ENCODE measurements at regions not wholly inside any gene's neighbourhood (a gene's known extent, or its start where the extent isn't known, plus 50 kb on each side); places are given as distances from the start of the nearest gene placed in this dataset.

GRCh38 chr5:35317586-35317985 lies 87.3 kb upstream of the PRLR start:
- Histone ChIP-seq H2AK5ac (ENCODE audit: low read depth, low read length) (no peak overlapping the region), H2BK120ac (replicated peaks; ENCODE audit: low read depth, low read length) (no peak overlapping the region), H3K14ac (ENCODE audit: insufficient read length) (no peak overlapping the region), H3K4me2 (ENCODE audit: insufficient read depth in 1 of 2, low read depth in 2 of 2, low read length in 2 of 2) (no peak overlapping the region), H3K4me1 (replicated peaks in 1 of 4; ENCODE audit: control insufficient read depth in 3 of 4, insufficient read depth in 4 of 4, low read length in 3 of 4) (no peaks in the 10 kb centered on the region), H3K56ac (replicated peaks; ENCODE audit: insufficient read length, low read depth, low read length) (no peak overlapping the region), H2BK5ac (ENCODE audit: low read depth, low read length) (no peak overlapping the region), H4K91ac (replicated peaks; ENCODE audit: insufficient read length, low read length) (no peak overlapping the region), H3K36me3 (ENCODE audit: control insufficient read depth in 2 of 4, insufficient read depth in 4 of 4, low read length in 3 of 4) (no peaks in the 10 kb centered on the region), H3K23me2 (ENCODE audit: low read depth, low read length) (no peaks in the 10 kb centered on the region), H4K5ac (ENCODE audit: insufficient read length, low read depth, low read length) (no peak overlapping the region), H3K79me2 (ENCODE audit: control insufficient read depth in 1 of 2, insufficient read depth in 2 of 2, low read length in 2 of 2) (no peaks in the 10 kb centered on the region), H3K27me3 (replicated peaks in 1 of 4; ENCODE audit: control insufficient read depth in 3 of 4, extremely low read depth in 1 of 4, insufficient read depth in 3 of 4, low read length in 3 of 4) (no peaks in the 10 kb centered on the region), H2BK20ac (ENCODE audit: low read length) (no peak overlapping the region), H3K9ac (replicated peaks in 1 of 4; ENCODE audit: extremely low read depth in 1 of 4, low read depth in 3 of 4, low read length in 3 of 4) (no peak overlapping the region), H3K27ac (ENCODE audit: low read depth, low read length) (no peak overlapping the region), H3K4me3 (ENCODE audit: extremely low read depth in 1 of 4, insufficient read depth in 2 of 4, low read depth in 3 of 4, low read length in 4 of 4) (no peak overlapping the region), H4K20me1 (replicated peaks in 1 of 2; ENCODE audit: control insufficient read depth in 1 of 2, insufficient read depth in 2 of 2, low read length in 2 of 2) (no peaks in the 10 kb centered on the region), H4K8ac (ENCODE audit: extremely low read depth, insufficient read depth, low read length) (no peak overlapping the region), H3K79me1 (ENCODE audit: low read depth, low read length) (no peaks in the 10 kb centered on the region), H2BK12ac (ENCODE audit: low read depth, low read length) (no peak overlapping the region), H3K4ac (replicated peaks; ENCODE audit: insufficient read length, low read depth, low read length) (no peak overlapping the region), H3K23ac (ENCODE audit: insufficient read length) (no peak overlapping the region), H3K18ac (ENCODE audit: extremely low read depth, low read length) (no peak overlapping the region), H3K9me3 (ENCODE audit: insufficient read depth in 2 of 2, low read depth in 1 of 2, low read length in 1 of 2) (no peaks in the 10 kb centered on the region), H2BK15ac (ENCODE audit: low read length) (no peak overlapping the region), H2AFZ (ENCODE audit: low read length) (no peak overlapping the region)
- 96% methylated on average over 2 of the region's 2 CpGs; no CpG with 5 or more reads in 1 of the 2 experiments for WGBS, 2 experiments (ENCODE audit: extremely low coverage in 1 of 2, insufficient coverage in 1 of 2, insufficient read length in 1 of 2, insufficient replicate concordance in 2 of 2, low coverage in 1 of 2, low lambda C conversion rate in 2 of 2, missing lambda C conversion rate in 1 of 2)
- DNase-seq (ENCODE audit: low read depth in 1 of 2, low spot score in 2 of 2), result no peak
- CTCF ChIA-PET (ENCODE audit: partially characterized antibody), result interaction anchor here (0.6 to 1.3 kb wide), 2 partner anchors 17 to 231 kb away, joined by 3 read pairs; no protein-coding TSS in a partner anchor
- FAIRE-seq, result no peak
- POLR2A ChIA-PET (ENCODE audit: partially characterized antibody), result interaction anchor here (1.2 kb wide), 1 partner anchor 20 kb away, joined by 4 read pairs; no protein-coding TSS in a partner anchor
- TF ChIP-seq CHD1 (IDR thresholded peaks at IDR 0.05; ENCODE audit: low read depth, low read length), result no peak
- TF ChIP-seq SUZ12 (IDR thresholded peaks at IDR 0.05; ENCODE audit: low read length), result no peak
- TF ChIP-seq EZH2 (IDR thresholded peaks at IDR 0.05; ENCODE audit: low read depth, low read length, severe bottlenecking), result no peak
- no peak for TF ChIP-seq EP300 (IDR thresholded peaks at IDR 0.05; ENCODE audit: borderline replicate concordance in 1 of 2, low read depth in 2 of 2, low read length in 2 of 2)
- TF ChIP-seq TEAD4 (IDR thresholded peaks at IDR 0.05; ENCODE audit: low read depth, low read length), result no peak
- TF ChIP-seq SIN3A (conservative IDR thresholded peaks at IDR 0.05 in 1 of 2, IDR thresholded peaks at IDR 0.05 in 1 of 2; ENCODE audit: low read depth in 1 of 2, low read length in 2 of 2), result no peak
- TF ChIP-seq GTF2F1 (IDR thresholded peaks at IDR 0.05; ENCODE audit: borderline replicate concordance, low read depth, low read length), result no peak
- TF ChIP-seq SIX5 (IDR thresholded peaks at IDR 0.05; ENCODE audit: low read depth, low read length), result no peak
- TF ChIP-seq SAP30 (IDR thresholded peaks at IDR 0.05; ENCODE audit: insufficient read depth, insufficient replicate concordance, low read length), result no peak
- TF ChIP-seq TBP (IDR thresholded peaks at IDR 0.05; ENCODE audit: low read depth, low read length), result no peak
- TF ChIP-seq, protein P1, sequence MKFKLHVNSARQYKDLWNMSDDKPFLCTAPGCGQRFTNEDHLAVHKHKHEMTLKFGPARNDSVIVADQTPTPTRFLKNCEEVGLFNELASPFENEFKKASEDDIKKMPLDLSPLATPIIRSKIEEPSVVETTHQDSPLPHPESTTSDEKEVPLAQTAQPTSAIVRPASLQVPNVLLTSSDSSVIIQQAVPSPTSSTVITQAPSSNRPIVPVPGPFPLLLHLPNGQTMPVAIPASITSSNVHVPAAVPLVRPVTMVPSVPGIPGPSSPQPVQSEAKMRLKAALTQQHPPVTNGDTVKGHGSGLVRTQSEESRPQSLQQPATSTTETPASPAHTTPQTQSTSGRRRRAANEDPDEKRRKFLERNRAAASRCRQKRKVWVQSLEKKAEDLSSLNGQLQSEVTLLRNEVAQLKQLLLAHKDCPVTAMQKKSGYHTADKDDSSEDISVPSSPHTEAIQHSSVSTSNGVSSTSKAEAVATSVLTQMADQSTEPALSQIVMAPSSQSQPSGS (IDR thresholded peaks at IDR 0.05; ENCODE audit: low read length), result no peak
- no peak for TF ChIP-seq TCF12 (IDR thresholded peaks at IDR 0.05; ENCODE audit: low read depth, low read length)
- TF ChIP-seq POU5F1 (IDR thresholded peaks at IDR 0.05; ENCODE audit: low read depth, low read length), result no peak

Measured in H1 (cell line).